Suppressor macrophage (primary cell): ENCODE measurements at regions not wholly inside any gene's neighbourhood (a gene's known extent, or its start where the extent isn't known, plus 50 kb on each side); places are given as distances from the start of the nearest gene placed in this dataset.

Experiments used
- DNase-seq, 4 experiments: peaks; one replicate each; pipeline ENCODE4 v3.0.0-alpha.2; 2020 to 2022

DNA sequence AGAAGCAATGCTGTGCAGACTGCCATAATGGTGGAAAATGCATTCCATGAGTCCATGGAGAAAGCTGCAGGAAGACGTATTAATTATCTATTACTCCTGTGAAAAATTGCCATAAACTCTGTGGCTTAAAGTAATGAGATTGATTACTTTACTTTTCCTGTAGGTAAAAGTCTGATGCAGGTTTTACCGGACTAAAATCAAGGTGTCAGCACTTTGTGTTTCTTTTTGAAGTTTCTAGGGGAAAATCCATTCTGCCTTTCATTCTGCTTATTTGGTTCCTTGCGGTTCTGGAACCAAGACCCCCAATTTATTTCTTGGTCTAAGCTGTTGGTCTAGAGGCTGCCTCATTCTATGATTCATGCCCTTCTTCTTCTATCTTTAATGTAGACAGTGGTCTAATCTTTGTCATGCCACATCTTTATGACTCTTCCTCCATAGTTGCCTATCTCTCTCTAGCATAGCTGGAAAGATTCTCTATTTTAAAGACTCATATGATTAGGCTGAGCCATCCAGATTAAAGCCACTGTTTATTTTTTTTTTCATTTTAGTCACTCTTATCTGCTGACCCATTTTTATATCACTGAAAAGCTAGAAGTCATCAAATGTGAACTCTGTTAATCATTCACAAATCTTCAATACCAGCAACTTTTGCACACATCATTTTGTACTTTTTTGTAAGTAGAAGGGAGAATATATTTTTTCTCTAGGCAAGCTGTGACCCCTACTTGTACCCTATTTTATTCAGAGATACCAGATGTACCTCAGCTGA, 2056.4 kb downstream of the PCDH7 start:
- no peak for DNase-seq

GRCh38 chr4:32778025-32778424, 2057.9 kb downstream of the PCDH7 start:
- DNase-seq: no peak

DNA sequence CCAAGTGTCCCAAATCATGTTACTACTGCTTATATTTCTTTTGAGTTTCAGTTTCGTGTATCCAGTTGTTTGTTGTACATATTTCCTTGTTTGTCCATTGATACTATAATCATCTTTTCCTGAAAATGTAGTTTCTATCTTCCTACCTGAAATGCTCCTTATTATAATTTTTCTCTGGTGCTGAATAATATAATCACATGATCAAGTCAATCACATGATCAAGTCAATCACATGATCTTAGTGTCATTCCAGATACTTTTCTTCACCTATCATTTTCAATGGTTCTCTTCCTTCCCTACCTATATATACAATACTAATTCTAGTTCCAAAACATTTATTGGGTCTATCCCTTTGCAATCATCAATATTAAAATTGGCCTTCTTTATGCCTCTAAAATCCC, 2058.8 kb downstream of the PCDH7 start:
- DNase-seq: no peak

- no peak for DNase-seq
Observed at GRCh38 chr4:32789026-32789608, 2068.9 kb downstream of the PCDH7 start.

DNA sequence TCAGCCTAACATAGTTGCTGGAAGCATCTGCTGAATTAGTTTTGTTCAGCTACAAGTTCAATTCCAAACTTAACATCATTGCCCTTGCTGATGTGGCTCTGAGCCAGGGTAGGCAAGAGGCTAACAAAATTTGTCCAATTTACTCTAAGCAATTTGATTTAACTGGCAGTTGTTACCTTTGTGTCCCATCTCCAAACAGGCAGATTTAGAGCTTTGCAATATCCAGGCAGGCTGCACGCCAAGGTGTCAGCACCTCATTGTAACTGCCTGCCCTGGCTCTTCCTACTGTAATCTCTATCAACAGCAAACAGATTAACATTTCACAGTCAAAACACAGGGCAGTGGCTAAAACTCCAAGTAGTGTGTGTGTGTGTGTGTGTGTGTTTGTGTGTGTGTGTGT, 2070.6 kb downstream of the PCDH7 start:
- no peak for DNase-seq

DNA sequence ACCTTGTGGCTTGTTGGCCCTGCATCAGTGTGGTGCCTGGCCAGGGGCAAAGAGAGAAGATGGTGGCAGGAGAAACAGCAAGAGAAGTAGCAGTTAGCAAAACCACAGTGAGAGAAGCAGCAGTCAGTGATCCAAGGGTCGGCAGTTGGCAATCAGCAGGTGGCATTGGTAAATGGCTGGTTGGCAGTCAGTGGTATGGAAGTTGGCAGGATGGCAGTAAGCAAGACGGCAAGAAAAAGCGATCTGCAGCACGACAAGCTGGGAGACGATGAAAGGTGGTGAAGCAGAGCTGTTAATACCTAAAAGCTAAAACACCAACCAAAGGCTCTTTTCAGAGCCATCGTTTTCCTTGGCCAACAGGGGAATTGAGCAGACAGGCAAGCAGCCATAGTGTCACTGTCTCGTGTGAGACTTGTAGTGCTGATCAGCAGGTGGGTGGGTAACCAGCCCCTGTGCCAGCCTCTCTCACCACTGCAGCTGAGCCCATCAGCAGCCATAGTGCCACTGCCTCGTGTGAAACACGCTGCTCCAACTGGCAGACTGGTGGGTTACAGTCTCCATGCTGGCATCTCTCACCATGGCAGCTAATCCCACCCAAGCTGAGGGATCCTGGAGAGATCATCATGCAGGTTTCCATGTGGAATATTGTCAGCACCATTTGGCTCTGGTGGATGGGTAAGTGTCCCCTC, 2078.4 kb downstream of the PCDH7 start:
- no peak for DNase-seq

DNA sequence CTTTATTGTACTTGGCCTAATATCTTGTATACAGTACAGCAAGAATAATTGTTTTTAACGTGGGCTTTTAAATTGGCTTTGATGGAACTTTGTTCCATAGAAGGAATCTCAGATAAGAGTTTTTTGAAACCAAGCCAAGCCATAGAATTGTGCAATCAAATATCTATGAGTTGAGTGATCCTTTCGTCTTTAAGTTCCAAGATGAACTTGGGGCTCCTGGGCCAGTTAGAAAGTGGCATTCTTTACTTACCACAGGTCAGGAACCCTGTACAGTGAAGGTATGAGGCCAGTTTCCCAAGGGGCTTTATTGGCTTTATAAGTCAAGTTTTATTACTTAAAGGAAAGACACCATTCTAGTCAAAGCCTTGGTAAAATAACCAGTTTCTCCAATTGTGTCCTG, 2104.2 kb downstream of the PCDH7 start:
- DNase-seq: no peak

DNA sequence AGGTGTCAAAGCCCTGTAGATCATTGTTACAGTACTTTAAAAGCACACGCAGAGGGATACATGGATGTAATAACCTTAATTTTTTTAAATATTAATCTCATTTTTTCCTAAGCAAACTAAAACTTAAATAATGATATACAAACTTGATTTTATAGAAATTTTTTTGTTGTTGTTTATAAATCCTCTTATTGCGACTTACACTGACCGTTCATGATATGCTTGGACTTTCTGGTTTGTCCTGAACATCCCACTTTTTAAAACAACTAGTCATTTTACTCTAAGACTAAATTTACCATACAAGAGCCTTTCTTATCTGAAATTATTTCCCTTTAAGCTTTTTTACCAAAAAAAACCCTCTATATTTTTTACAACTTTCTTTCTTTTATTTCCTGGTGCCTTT, 2106.0 kb downstream of the PCDH7 start:
- no peak for DNase-seq

GRCh38 chr4:32830160-32830559, 2110.0 kb downstream of the PCDH7 start:
- DNase-seq: no peak

DNA sequence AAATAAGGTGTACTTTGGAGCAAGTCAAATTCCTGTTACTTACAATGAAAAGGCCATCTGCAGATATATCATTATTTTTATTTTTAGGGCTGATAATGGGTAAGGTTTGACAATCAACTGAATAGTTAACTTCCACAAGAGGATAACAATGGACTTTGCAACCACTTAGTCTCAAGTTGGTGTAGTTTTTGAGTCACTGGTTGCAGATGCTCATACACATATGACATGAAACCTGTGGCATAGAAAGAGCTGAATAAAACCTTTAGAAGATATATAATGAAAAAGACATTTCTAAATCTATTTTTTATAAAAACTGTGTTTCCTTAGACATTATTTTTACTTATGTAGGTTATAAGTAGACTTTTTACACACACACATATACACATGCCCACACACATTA, 2110.9 kb downstream of the PCDH7 start:
- no peak for DNase-seq

DNA sequence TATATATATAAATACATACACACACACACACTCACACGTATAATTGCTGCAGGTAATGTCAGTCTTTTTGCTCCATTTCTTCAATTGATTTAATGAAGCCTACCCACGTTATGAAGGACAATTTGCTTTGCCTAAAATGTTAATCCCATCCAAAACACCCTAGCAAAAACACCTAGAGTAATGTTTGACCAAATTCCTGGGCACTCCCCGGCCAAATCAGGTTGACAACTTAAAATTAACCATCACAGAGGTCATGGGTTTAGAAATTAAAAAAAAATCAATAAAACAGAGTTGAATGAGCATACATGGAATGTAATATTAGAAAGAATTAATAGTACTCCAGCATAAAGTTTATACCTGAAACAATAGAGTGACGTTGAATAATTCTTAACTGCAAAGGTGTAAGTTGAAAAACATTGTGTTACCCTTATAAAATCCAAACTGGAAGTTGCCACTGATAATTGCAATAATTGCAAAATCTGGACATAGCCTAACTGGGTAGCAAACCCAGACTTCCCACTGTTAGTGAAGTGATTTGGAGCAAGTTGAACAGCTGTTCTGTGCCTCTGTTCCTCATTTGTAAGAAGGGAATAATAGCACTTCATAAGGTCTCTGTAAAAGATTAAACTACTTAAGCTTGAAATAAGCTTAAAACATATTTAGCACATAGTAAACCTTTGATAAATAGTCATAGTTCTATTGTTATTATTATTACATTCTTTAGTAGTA, 2120.5 kb downstream of the PCDH7 start:
- no peak for DNase-seq

DNA sequence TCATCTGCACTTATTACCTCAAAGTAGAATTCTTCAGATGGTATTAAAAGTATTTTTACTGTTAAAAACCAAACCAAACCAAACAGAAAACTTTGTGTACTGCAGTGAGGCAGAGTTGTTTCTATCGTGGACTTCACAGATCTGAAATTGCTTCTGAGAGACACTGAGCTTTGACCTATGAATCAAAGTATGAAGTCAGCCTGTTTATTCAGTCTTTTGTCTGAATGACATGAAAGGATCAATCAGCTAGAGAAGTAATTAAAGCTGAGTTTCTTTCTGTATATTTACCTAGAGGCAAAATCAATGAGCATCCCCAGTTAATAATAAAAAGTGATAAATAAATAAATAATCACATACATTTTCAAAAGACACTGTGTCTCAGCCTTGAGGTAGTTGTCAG, 2121.0 kb downstream of the PCDH7 start:
- DNase-seq: no peak

GRCh38 chr4:32847461-32847860, 2127.3 kb downstream of the PCDH7 start:
- DNase-seq: no peak

DNA sequence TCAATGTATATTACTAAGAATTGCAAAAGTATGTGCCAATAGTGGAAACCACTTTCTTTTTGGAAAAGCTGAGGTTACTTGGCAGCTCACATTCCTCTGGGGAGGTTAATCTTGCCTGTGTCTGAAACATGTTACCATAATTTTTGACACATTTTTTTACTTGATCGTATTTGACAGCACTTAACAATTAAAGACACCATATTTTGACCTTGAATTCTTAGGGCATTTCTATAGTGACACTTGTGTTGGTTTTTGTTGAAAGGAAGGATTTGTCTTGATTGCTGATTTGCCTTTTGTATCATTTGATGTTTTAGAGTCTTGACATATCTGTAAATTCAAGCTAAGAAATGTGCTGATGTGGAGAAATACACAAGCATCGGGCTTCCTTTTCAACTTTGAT, 2135.5 kb downstream of the PCDH7 start:
- no peak for DNase-seq

GRCh38 chr4:32858361-32858760, 2138.2 kb downstream of the PCDH7 start:
- DNase-seq: no peak

DNA sequence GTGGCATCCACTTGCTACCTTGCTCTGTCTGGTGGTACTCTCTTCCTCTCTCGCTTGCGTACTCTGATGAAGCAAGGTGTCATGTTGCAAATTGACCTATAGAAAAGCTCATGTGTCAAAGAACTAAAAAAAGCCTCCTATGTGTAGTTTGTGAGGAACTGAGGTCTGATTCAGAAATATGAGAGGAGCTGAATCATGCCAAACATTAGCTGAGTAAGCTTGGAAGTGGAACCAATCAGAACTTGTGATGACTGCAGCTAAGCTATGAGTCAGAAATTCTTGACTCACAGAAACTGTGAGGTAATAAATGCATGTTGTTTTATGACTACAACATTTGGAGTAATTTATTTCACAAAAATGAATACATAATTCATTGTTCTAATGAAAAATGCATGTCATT, 2138.8 kb downstream of the PCDH7 start:
- peak in 2 of 4 experiments; percentile 1 to 14 for DNase-seq

DNA sequence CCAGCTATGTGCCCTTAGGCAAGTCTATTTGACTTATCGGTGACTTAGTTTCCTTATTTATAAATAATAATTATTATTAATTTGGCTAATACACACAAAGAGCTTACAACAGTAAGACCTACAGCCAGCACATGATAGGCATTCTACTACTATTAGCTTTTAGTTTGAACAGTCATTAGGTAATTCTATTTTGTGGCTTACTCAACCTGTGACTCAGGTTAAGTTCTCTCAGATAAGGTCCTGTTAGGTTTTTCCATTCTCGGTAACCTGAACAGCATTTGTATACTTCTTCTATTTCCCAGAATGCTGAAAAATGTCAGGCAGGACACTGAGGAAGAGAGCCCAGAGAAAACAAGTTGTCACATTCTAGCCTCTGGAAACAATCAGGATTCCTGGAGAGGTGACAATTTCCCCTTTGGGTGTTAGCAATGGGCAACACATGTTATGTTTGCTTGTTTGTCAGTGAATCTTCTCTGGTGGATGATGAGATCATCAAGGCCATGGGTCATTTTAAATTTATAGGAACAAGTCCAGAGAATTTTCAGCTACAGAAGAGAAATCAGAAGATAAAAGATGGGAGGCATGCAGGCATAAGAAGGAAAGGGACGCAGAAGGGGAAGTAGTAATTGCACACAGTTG, 2144.7 kb downstream of the PCDH7 start:
- DNase-seq: no peak

DNA sequence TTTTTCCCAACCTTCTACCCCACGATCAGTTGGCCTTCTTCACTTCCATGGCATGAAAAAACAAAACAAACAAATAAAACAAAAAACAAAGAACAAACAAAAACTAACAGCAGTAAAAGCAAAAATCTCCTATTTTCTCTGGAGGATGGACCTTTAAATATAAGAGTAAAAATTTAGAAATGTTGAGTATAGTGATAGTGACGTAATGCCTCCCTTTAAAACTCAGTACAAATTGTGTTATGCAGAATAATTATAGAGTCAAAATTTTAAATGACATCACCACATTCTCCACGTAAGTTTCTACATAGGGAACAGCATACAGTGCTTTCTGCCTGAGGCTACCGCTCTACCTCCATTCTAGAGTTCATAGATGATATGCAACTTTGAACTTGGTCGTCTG, 2156.4 kb downstream of the PCDH7 start:
- no peak for DNase-seq

DNA sequence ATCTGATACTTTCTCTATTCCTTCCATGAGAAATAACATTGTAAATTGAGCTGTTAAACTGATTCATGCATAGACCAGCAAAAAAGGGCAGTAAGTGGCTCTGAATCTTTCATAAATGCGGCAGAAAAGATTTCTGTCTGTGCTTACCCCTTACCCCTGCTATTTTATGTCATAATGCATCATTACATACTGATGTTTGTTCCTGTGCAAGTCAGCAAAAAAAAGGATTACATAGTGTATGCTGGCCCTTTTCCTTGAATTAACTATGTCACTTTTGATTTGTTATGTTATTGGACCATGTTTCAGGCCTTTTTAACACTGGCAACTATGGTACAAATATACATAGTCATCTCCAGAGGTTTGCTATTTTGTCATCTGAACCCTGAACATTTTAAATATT, 2159.7 kb downstream of the PCDH7 start:
- DNase-seq: no peak

- DNase-seq: no peak
Observed at GRCh38 chr4:32884198-32884597, 2164.0 kb downstream of the PCDH7 start.

GRCh38 chr4:32890398-32890797, 2170.2 kb downstream of the PCDH7 start:
- DNase-seq: no peak

DNA sequence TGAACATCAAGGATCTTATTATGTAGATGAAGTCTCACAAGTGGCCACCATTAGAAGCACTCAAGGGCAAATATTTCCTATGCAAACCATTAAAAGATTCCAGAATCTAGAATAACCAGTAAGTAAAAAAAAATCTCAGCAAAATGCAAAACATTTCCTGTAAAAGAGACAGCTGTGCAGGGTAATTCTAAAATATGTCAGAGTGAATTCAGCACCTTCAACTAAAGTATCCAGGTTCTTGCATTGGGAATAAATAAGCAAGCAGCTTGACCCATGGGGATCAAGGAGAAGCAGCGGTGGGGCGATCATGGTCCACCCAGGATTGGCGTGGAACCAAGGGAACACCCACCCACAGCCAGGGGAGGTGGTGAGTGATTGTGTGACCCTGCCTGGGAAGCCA, 2188.9 kb downstream of the PCDH7 start:
- DNase-seq: no peak

DNA sequence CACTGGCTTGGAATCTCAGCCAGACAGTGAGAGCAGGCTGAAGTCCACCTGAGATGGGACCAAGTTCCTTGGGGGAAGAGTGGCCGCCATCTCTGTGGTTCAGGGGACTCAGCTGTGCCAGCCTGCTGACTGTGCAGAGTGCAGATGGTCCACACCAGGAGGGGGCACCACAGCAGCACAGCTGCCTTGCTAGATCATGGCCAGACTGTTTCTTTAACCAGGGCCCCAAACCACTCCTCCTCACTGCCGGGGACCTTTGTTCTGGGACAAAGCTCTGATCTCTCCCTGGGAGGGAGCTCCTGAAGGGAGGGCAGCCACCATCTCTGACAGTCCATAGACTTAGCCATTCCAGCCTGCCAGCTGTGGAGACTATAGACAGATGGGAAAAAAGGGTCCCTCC, 2189.6 kb downstream of the PCDH7 start:
- DNase-seq: no peak
